Activated CD4-positive, alpha-beta T cell treated with anti-CD3 and anti-CD28 coated beads, Interleukin-2, amount 10 ng/mL, durations not matched to agents 7 days and 5 days (primary cell): ENCODE measurements at regions not wholly inside any gene's neighbourhood (a gene's known extent, or its start where the extent isn't known, plus 50 kb on each side); places are given as distances from the start of the nearest gene placed in this dataset.
A peak's percentile ranks its signal among the peaks of the same experiment; 100 is the strongest.
"Not testable (repeated sequence)": the region's sequence is repeated elsewhere in the genome, so short reads cannot be mapped to it uniquely, and the experiment has no call there.

Source experiments
- CTCF ChIA-PET: fragments of 350-600 bp; sonication (Branson Sonifier 250); formaldehyde crosslinking; loops from one replicate; lab custom pipeline; 2021; ENCODE audit warnings: antibody characterized with exemption; lab: Charles Lee
- POLR2A ChIA-PET: fragments of 350-600 bp; sonication (Branson Sonifier 250); formaldehyde crosslinking; loops from one replicate; lab custom pipeline; 2021; ENCODE audit warnings: antibody characterized with exemption; lab: Charles Lee
- DNase-seq: peaks from one replicate; pipeline ENCODE4 v3.0.0-alpha.2; 2020
- H3K27ac Mint-ChIP-seq: one replicate; pipeline ENCODE4 v1.8.0; 2021; ENCODE audit warnings: mild to moderate bottlenecking, moderate library complexity, mixed read lengths
- H3K27me3 Mint-ChIP-seq: one replicate; pipeline ENCODE4 v1.8.0; 2021; ENCODE audit warnings: mixed read lengths
- H3K36me3 Mint-ChIP-seq: one replicate; pipeline ENCODE4 v1.8.0; 2021; ENCODE audit warnings: low read depth, mixed read lengths
- H3K4me1 Mint-ChIP-seq: one replicate; pipeline ENCODE4 v1.8.0; 2021; ENCODE audit warnings: mixed read lengths
- H3K4me3 Mint-ChIP-seq: one replicate; pipeline ENCODE4 v1.8.0; 2021; ENCODE audit warnings: mild to moderate bottlenecking, moderate library complexity, mixed read lengths
- H3K9me3 Mint-ChIP-seq: one replicate; pipeline ENCODE4 v1.8.0; 2021; ENCODE audit warnings: mixed read lengths

GRCh38 chr11:83403691-83404389, 117.7 kb upstream of the CCDC90B start:
- H3K27me3 Mint-ChIP-seq, result no peaks in the 10 kb centered on the region
- H3K4me1 Mint-ChIP-seq, result no peaks in the 10 kb centered on the region
- peak overlapping the region; percentile 33 for H3K27ac Mint-ChIP-seq
- H3K36me3 Mint-ChIP-seq, result no peaks in the 10 kb centered on the region
- no peaks in the 10 kb centered on the region for H3K9me3 Mint-ChIP-seq
- ChIA-PET POLR2A (no interaction called here), CTCF (no interaction called here)
- DNase-seq, result no peak
- H3K4me3 Mint-ChIP-seq, result no peak overlapping the region

GRCh38 chr11:83401506-83402225, 115.5 kb upstream of the CCDC90B start:
- H3K9me3 Mint-ChIP-seq, result no peaks in the 10 kb centered on the region
- no peak overlapping the region for H3K27ac Mint-ChIP-seq
- ChIA-PET CTCF (no interaction called here), POLR2A (no interaction called here)
- H3K36me3 Mint-ChIP-seq, result no peaks in the 10 kb centered on the region
- no peaks in the 10 kb centered on the region for H3K4me1 Mint-ChIP-seq
- DNase-seq, result no peak
- no peak overlapping the region for H3K4me3 Mint-ChIP-seq
- H3K27me3 Mint-ChIP-seq, result no peaks in the 10 kb centered on the region

- Mint-ChIP-seq H3K9me3 (peaks cover 2% of the 10 kb centered on the region), H3K4me1 (no peaks in the 10 kb centered on the region), H3K27ac (no peak overlapping the region), H3K36me3 (no peaks in the 10 kb centered on the region), H3K4me3 (no peak overlapping the region), H3K27me3 (no peaks in the 10 kb centered on the region)
- CTCF ChIA-PET, result no interaction called here
- POLR2A ChIA-PET, result no interaction called here
- DNase-seq, result no peak
Measured at GRCh38 chr11:83394331-83394730, 108.2 kb upstream of the CCDC90B start.

GRCh38 chr11:83392556-83392955, 106.4 kb upstream of the CCDC90B start:
- CTCF ChIA-PET, result no interaction called here
- Mint-ChIP-seq H3K9me3 (peaks cover 2% of the 10 kb centered on the region), H3K4me1 (no peaks in the 10 kb centered on the region), H3K36me3 (no peaks in the 10 kb centered on the region), H3K4me3 (no peak overlapping the region), H3K27ac (no peak overlapping the region), H3K27me3 (no peaks in the 10 kb centered on the region)
- no peak for DNase-seq
- POLR2A ChIA-PET, result no interaction called here

- no peaks in the 10 kb centered on the region for H3K36me3 Mint-ChIP-seq
- H3K27ac Mint-ChIP-seq, result no peak overlapping the region
- ChIA-PET POLR2A (no interaction called here), CTCF (no interaction called here)
- H3K4me3 Mint-ChIP-seq, result no peak overlapping the region
- H3K9me3 Mint-ChIP-seq, result peaks cover 10% of the 10 kb centered on the region
- H3K4me1 Mint-ChIP-seq, result no peaks in the 10 kb centered on the region
- no peaks in the 10 kb centered on the region for H3K27me3 Mint-ChIP-seq
- DNase-seq, result no peak
Measured at GRCh38 chr11:83389975-83390374, 103.8 kb upstream of the CCDC90B start.

- DNase-seq, CTCF ChIA-PET, H3K4me3 Mint-ChIP-seq, H3K27me3 Mint-ChIP-seq, H3K4me1 Mint-ChIP-seq, H3K27ac Mint-ChIP-seq, POLR2A ChIA-PET, H3K36me3 Mint-ChIP-seq: not testable (repeated sequence)
- H3K9me3 Mint-ChIP-seq, result peaks cover 14% of the 10 kb centered on the region
Measured at GRCh38 chr11:83383838-83384237, 97.7 kb upstream of the CCDC90B start.

GRCh38 chr11:83374311-83374710, 88.1 kb upstream of the CCDC90B start:
- POLR2A ChIA-PET, result no interaction called here
- H3K27ac Mint-ChIP-seq, result no peak overlapping the region
- no peaks in the 10 kb centered on the region for H3K4me1 Mint-ChIP-seq
- no peak overlapping the region for H3K4me3 Mint-ChIP-seq
- H3K27me3 Mint-ChIP-seq, result peaks cover 1% of the 10 kb centered on the region
- no peak for DNase-seq
- H3K9me3 Mint-ChIP-seq, result no peaks in the 10 kb centered on the region
- no peaks in the 10 kb centered on the region for H3K36me3 Mint-ChIP-seq
- CTCF ChIA-PET, result no interaction called here

GRCh38 chr11:83371489-83371888, 85.3 kb upstream of the CCDC90B start:
- CTCF ChIA-PET, result no interaction called here
- H3K4me3 Mint-ChIP-seq, result no peak overlapping the region
- no peak for DNase-seq
- no peaks in the 10 kb centered on the region for H3K4me1 Mint-ChIP-seq
- H3K9me3 Mint-ChIP-seq, result peaks cover 12% of the 10 kb centered on the region
- H3K27me3 Mint-ChIP-seq, result peaks cover 1% of the 10 kb centered on the region
- no peaks in the 10 kb centered on the region for H3K36me3 Mint-ChIP-seq
- POLR2A ChIA-PET, result no interaction called here
- no peak overlapping the region for H3K27ac Mint-ChIP-seq

- Mint-ChIP-seq H3K27ac (no peak overlapping the region), H3K27me3 (no peaks in the 10 kb centered on the region), H3K4me3 (no peak overlapping the region), H3K36me3 (no peaks in the 10 kb centered on the region), H3K9me3 (peaks cover 12% of the 10 kb centered on the region), H3K4me1 (no peaks in the 10 kb centered on the region)
- POLR2A ChIA-PET, result no interaction called here
- no peak for DNase-seq
- CTCF ChIA-PET, result no interaction called here
Measured at GRCh38 chr11:83367745-83368144, 81.6 kb upstream of the CCDC90B start.

- H3K27me3 Mint-ChIP-seq, result no peaks in the 10 kb centered on the region
- CTCF ChIA-PET, result no interaction called here
- DNase-seq, result no peak
- H3K4me1 Mint-ChIP-seq, result no peaks in the 10 kb centered on the region
- no peak overlapping the region for H3K4me3 Mint-ChIP-seq
- POLR2A ChIA-PET, result no interaction called here
- H3K27ac Mint-ChIP-seq, result no peak overlapping the region
- peaks cover 12% of the 10 kb centered on the region for H3K9me3 Mint-ChIP-seq
- no peaks in the 10 kb centered on the region for H3K36me3 Mint-ChIP-seq
Measured at GRCh38 chr11:83364500-83365045, 78.4 kb upstream of the CCDC90B start.

GRCh38 chr11:83363312-83363711, 77.1 kb upstream of the CCDC90B start:
- CTCF ChIA-PET, result no interaction called here
- no peaks in the 10 kb centered on the region for H3K27me3 Mint-ChIP-seq
- peaks cover 5% of the 10 kb centered on the region for H3K9me3 Mint-ChIP-seq
- POLR2A ChIA-PET, result no interaction called here
- no peaks in the 10 kb centered on the region for H3K36me3 Mint-ChIP-seq
- DNase-seq, result no peak
- no peak overlapping the region for H3K4me3 Mint-ChIP-seq
- no peaks in the 10 kb centered on the region for H3K4me1 Mint-ChIP-seq
- H3K27ac Mint-ChIP-seq, result no peak overlapping the region

- CTCF ChIA-PET, result no interaction called here
- DNase-seq, result no peak
- Mint-ChIP-seq H3K27me3 (no peaks in the 10 kb centered on the region), H3K27ac (no peak overlapping the region), H3K9me3 (no peaks in the 10 kb centered on the region), H3K4me1 (no peaks in the 10 kb centered on the region), H3K36me3 (no peaks in the 10 kb centered on the region), H3K4me3 (no peak overlapping the region)
- POLR2A ChIA-PET, result no interaction called here
Measured at GRCh38 chr11:83361831-83362230, 75.7 kb upstream of the CCDC90B start.

- Mint-ChIP-seq H3K9me3 (no peaks in the 10 kb centered on the region), H3K27me3 (peaks cover 2% of the 10 kb centered on the region), H3K4me1 (no peaks in the 10 kb centered on the region), H3K36me3 (no peaks in the 10 kb centered on the region), H3K4me3 (no peak overlapping the region), H3K27ac (no peak overlapping the region)
- ChIA-PET CTCF (no interaction called here), POLR2A (no interaction called here)
- DNase-seq, result no peak
Measured at GRCh38 chr11:83355391-83355790, 69.2 kb upstream of the CCDC90B start.
